AG09309 (cell line): ENCODE measurements at regions not wholly inside any gene's neighbourhood (a gene's known extent, or its start where the extent isn't known, plus 50 kb on each side); places are given as distances from the start of the nearest gene placed in this dataset.

Experiments used
- DNase-seq: peaks from one replicate; pipeline ENCODE4 v3.0.0-alpha.2; 2010; ENCODE audit warnings: low read depth
- H3K4me3 ChIP-seq: 2 replicates; pipeline ENCODE4 v1.5.1; 2011; ENCODE audit warnings: mild to moderate bottlenecking, low read depth, low read length, moderate library complexity; ENCODE audit not compliant: control insufficient read depth
- CTCF ChIP-seq: IDR thresholded peaks from 2 replicates; pipeline ENCODE4 v1.5.1; 2011; ENCODE audit warnings: mild to moderate bottlenecking, low read depth, low read length, inconsistent platforms; ENCODE audit not compliant: insufficient read depth, control insufficient read depth; ENCODE audit errors: missing control alignments

- TF ChIP-seq CTCF = no peak
- DNase-seq = no peak
- H3K4me3 ChIP-seq = no peak overlapping the region
These were observed 250.6 kb downstream of the AEBP2 start for GRCh38 chr12:19689801-19690472.

DNA sequence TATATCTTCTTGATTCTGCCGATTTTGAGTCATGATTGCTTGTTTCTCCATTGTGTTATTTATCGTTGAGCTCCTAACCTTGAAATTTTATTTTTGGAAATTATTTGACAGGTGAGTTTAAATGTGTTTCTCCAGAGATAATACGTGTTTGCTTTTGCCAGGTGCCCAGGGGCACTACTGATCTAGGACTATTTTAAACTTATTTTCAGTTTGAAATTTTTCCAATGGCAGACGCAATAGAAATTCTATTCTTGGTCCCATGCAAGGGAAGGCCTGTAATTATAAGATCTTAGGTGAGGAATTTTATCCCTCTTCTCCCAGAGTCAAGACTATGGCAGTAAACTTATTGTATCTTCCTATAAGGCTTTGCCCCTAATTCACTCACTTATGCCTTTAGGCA lies 252.8 kb downstream of the AEBP2 start:
- no peak for DNase-seq
- no peak for TF ChIP-seq CTCF
- no peak overlapping the region for H3K4me3 ChIP-seq

DNA sequence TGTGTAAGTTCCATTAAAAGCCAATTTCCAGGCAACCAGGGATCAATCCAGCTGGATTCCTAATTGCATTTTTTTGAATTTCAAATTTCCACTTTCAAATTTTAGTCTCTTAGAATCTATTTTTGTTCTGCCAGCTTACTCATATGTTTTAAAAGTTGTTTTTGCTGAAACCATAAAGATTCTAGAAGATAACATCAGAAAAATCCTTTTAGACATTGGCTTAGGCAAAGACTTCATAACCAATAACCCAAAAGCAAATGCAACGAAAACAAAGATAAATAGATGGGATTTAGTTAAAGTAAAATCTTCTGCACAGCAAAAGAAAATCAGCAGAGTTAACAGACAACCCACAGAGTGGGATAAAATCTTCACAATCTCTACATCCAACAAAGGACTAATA lies 253.3 kb downstream of the AEBP2 start:
- TF ChIP-seq CTCF = no peak
- no peak for DNase-seq
- H3K4me3 ChIP-seq = no peak overlapping the region

DNA sequence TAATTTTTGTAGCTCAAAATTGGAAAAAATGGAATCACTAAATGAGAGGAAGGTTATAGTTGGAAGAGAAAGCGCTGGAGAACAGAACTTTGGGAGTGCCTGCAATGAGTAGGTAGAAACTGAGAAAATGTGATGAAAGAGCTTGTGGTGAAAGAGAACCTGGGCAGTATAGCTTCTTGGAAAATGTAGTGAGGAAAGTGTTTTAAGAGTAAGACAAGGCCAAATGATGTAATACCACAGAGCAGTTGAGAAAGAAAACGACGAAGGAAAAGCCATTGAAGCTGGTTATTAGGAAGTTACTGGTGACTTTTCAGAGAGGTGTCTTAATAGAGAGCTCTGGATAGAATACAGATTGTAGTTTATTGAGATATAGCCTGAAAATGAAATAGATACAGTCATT lies 255.3 kb downstream of the AEBP2 start:
- no peak for TF ChIP-seq CTCF
- no peak for DNase-seq
- H3K4me3 ChIP-seq = no peak overlapping the region

DNA sequence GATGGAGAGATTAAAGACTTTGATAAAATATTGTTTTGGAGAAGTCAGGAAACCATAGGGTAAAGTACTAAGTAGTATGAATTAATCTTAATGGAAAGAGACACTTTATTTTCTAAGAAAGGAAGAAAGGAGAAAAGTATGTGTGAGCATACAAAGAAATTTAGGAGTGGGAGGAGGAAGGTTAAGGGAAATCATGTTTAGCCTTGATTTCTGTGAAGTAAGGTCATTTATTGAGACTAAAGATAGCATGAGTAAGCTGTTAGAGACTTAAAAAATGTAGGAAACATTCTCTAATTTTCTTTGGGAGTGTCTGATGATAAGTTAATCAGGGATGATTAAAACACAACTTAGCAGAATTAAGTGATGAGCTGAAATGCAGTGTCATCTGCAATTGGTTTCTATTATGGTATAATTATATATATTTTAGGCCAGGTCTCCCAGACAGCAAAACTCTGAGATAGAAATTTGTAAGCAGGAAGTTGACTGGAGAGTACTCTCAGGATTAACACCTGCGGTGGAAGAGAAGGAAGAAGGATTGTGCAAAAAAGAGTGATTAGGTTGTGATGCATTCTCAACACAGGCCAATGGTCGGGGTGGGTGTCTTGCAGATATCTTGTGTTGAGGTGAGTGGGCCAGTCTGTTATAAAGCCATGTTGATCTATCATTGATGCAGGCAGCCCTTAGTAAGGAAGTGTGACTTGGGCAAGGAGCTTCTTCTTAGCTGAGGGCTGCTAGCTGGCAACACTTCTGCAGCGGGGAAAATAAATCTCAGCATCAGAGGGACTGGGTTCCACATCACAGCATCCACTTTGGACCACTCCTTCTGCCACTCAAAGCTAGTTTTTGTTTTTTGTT lies 256.2 kb downstream of the AEBP2 start:
- DNase-seq = no peak
- H3K4me3 ChIP-seq = no peak overlapping the region
- TF ChIP-seq CTCF = no peak

GRCh38 chr12:19700969-19701368 lies 261.7 kb downstream of the AEBP2 start:
- no peak overlapping the region for H3K4me3 ChIP-seq
- no peak for TF ChIP-seq CTCF
- no peak for DNase-seq

DNA sequence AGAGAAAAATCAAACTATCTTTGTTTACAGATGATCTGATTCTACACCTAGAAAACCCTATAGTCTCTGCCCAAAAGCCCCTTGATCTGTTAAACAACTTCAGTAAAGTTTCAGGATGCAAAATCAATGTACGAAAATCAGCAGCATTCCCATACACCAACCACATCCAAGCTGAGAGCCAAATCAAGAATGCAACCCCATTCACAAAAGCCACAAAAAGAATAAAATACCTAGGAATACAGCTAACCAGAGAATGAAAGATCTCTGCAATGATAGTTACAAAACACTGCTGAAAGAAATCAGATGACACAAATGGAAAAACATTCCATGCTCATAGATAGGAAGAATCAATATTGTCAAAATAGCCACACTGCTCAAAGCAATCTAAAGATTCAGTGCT lies 265.7 kb downstream of the AEBP2 start:
- no peak overlapping the region for H3K4me3 ChIP-seq
- TF ChIP-seq CTCF = no peak
- no peak for DNase-seq
